SHP77 (cell line): ENCODE measurements at regions not wholly inside any gene's neighbourhood (a gene's known extent, or its start where the extent isn't known, plus 50 kb on each side); places are given as distances from the start of the nearest gene placed in this dataset.
A peak's percentile ranks its signal among the peaks of the same experiment; 100 is the strongest.
"Not testable (repeated sequence)": the region's sequence is repeated elsewhere in the genome, so short reads cannot be mapped to it uniquely, and the experiment has no call there.

Source experiments
- DNase-seq, 2 experiments: peaks; one replicate each; lab custom pipeline; 2025; lab: John Stamatoyannopoulos, UW

DNA sequence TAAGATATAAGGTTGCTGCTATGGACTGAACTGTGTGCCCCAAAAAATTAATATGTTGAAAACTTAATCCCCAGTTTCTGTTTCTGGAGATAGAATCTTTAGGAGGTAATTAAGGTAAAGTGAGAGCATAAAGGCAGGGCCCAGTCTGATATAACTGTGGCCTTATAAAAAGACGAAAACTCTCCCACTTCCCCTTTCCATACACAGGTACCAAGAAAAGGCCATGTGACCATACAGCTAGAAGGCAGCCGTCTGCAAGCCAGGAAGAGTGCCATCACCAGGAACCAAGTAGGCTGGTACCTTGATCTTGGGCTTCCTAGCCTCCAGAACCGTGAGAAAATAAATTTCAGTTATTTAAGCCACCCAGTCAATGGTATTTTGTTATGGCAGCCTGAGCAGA, 550.3 kb downstream of the SMARCA1 start:
- DNase-seq, result no peak

DNA sequence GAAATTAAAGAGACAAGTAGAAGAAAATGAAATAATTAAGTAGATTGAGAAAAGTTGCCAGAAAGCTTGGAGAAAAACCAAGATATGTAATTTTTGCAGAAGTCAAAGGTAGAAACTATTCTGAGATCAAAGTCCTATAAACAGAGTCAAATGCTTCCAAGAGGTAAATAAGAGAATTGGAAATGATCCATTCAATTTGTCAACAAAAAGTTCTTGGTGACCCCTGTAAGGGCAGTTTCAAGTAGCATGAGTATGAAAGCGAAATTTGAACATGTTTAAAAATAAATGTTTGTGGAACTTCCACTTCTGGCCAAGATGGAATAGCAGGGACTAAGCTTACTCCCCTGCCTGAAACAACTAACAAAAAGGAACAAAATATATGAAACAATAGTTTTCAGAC, 562.0 kb downstream of the SMARCA1 start:
- DNase-seq, result no peak

DNA sequence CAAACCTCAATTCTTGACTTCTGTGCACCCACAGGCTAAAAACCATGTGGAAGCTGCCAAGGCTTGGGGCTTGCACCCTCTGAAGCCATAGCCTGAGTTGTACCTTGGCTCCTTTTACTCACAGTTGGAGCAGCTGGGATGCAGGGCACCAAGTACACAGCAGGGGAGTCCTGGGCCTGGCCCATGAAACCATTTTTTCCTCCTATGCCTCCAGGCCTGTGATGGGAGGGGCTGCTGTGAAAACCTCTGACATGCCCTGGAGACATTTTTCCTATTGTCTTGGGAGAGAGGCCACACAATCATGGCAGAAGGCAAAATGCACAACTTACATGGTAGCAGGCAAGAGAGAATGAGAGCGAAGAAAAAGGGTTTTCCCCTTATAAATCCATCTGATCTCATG, 568.6 kb downstream of the SMARCA1 start:
- DNase-seq, result not testable (repeated sequence)

DNA sequence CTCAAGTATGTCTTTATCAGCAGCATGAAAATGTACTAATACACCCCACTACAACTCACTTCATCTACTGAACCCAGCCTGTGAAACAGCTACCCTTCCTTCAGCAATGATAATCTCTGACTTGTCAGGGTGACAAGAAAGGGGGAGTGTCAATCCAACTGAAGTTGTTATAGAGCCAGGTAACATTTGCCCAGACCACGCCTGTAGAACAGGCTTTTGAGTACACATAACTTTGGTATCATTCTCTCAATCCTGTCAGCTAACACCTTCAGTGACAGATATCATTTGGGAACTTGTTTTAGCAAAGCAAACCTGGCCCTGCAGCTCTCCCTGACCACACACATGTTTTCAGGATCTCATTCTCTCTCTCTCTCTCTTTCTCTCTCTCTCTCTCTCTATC, 592.2 kb downstream of the SMARCA1 start:
- no peak for DNase-seq

DNA sequence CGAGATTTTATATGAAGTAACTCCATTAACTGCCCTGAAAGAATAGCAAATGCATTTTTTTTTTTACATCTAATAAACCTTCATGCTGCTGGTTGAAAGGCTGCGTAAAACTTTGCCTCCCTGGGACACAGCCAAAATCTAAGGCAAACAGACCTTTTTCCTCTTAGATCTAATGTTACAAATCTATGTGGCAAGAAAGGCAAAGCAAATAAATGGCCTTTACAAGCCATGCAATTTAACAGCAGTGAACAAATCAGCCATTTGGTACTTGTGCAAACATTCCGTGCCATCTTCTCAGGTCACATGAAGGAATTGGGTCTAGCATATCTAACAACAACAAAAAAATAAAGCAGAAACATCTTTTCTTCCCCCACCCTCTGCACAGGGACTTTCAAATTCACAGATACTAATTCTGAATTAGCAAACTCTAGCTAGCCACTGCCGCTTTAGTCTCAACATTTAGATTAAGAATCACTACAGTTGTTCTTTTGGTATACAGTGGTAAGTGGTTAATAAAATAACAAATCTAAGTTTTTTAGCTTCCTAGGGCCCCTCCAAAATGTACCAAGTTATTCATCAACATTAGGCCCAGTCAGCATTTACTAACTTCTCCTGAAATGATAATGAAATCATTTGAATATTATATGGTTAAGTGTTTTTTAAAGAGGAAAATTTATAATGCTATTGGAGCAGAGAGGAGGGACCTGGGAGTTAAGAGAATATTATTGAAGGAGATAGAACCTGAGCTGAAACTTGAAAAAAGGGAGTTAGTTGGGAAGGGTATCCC, 593.8 kb downstream of the SMARCA1 start:
- peak; percentile 31 to 50 for DNase-seq

DNA sequence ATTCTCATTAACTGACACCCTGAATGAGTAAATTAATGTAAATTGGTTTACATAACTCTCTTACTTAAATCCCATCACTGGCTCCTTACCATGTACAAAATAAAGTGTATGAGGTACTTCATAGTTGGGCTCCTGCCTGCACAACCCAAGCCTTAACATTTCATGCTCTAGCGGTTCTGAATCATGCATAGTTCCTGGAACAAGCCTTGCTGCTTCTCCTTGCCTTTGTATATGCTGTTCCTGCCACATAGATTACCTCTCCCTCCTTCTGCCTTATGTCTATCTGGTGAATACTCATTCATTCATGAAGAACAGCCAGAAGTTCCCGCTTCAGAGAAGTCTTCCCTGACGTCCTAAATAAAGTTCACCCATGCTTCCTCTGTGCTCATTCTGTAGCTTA, 594.7 kb downstream of the SMARCA1 start:
- no peak for DNase-seq

DNA sequence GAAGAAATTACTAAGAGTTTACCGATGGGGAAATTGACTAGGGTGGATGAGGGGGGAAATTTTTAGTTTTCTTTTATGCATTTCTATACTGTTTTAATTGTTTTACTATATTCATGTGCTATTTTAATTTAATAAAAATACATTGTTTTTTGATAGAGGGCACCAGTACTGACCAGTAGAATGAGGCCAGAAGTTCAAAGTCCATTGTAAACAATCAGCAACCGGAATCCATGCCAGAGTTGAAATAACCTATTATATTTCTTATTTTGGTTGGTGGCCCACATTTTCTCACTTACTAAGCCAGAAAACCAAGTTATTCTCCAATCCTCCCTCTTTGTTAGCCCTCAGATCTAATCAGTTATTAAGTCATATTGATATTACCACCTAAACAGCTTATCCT, 595.9 kb downstream of the SMARCA1 start:
- DNase-seq, result no peak

DNA sequence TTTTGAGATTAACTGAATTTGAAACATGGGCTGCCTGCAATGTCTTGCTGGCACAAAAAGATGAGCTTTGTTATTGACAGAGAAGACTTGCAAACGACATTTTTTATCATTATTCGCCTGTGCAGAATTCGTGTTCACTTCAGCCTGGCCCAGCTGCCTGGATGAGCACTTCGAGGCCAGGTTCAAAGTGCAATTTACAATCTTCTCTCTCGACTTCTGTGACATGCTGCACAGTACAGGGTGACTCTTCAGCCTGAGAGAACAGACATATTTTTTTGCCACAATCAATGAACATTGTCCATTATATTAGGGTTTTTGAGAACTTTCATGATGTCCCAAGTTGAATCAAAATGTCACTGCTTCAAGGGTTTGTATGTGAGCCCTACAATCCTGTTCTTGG, 616.5 kb downstream of the SMARCA1 start:
- DNase-seq, result no peak

DNA sequence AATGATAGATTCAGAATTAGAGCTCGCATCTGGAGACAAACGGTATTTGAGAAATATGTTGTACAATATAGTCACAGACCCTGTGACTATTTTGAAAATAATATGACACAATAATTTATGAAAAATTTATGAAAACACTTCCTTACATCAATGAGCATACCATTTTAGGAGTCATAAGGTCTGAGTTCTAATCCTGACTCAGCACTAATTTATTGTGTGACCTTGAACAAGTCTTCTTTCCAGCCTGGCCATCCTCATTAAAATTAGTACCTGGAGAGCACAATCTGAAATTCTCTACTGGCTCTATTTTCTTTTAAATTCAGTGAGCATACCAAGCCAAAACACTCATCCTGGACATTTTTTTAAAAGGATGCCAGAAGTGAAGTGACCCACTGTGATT, 622.3 kb downstream of the SMARCA1 start:
- DNase-seq, result no peak

DNA sequence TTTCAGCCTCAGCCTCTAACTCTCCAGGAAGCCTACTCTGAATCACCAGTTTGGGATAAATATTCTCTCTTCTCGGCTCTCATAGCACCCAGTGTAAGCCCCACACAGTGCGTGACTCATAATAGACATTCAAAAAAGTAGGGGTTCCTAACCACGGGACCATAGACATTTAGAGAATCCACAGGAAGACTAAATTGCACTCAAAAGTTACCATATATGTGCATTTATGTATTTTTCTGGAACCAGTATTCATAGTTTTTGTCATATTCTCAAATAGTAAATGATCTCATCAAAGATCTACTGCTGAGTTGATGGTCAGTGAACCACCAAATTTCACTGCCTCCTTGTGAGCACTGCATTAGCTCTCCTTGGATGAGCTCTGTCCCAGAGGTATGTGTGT, 625.7 kb downstream of the SMARCA1 start:
- DNase-seq, result no peak

DNA sequence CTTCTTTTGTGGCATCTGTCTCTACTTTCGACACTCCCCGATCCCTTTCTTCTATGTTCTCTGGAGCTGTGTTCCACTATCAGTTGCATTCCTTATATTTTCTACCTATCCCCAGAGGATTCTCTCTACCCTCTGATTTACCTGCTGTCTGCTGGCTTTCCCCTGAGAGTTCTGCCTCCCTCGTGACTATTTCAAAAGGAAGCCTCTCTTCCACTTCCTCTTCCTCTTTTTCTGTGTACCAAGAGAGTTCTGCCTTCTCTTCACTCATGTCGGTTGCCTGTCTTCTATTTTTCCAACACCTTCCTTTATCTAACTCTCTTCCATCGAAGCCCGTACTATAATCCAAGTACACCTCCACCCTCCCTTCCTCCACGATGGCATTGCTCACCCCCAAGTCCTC, 631.7 kb downstream of the SMARCA1 start:
- no peak for DNase-seq

DNA sequence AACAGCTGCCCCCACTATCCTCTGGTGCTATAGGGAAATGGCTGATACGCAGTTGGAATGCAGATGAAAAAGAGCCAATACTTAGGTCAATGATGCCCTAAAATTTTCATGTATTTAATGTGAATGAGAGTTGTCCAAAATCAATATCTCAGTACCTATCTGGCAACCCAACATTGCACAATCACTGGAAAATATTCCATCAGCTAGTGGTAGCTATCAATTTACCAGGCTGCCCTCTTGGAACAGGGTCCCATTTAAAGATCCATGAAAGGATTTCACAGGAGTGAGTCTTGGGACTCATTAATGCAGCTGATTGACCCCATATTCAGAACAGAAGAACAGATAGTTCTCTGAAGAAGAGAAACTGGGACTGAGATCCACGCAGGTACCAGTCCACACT, 638.9 kb downstream of the SMARCA1 start:
- DNase-seq, result no peak

DNA sequence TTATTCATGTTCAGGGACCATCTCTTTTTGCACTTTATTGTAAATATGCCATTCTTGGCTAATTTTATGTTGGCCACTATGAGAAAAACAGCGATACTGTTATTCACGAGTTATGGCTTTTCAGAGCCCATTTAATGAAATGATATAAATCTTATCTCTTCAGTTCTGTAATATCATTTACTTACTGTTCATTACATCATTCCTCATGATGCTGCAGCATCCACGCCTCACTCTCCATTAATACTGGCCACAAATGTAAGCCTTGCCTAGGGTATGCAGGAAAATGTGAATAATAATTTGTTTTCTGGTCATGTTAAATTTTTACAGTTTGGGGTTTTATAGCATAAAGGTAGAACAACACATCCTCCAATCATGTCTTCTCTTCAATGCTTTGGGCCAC, 639.6 kb downstream of the SMARCA1 start:
- DNase-seq, result no peak

DNA sequence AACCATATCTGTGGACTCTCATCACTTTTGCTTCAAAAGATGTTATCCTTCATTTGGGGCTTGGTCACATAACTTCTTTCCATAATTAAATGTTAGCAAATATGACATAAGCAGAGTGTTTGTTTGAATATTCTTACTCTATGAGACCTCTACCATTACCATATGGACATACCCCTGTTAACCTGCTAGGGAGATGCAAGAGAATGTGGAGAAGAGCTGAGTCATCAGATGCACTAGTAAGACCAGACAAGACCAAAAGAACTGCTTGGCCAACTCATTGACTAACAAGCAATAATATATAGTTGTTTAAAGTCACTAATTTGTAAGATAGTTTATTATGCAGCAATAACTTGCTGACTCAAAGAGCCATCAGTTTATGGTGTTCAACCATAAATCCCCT, 652.9 kb downstream of the SMARCA1 start:
- DNase-seq, result no peak

DNA sequence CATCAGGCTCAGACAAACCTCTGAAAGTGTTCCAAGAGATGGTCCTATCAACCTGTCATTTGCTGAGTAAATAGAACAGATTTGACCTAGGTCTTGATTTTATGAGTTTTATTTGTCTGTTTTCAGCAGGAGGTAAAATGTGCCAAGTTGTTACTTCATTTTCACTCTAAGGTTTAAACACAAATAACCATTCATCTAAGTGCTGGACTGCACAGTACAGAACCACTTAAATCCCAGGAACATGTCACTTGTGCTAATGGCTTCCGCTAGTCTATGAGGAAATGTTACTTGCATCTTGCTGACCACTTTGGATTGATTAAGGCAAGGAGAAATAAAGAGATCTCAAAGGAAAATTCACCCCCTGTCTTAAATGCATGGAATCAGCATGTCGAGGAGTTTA, 660.7 kb downstream of the SMARCA1 start:
- DNase-seq, result no peak

DNA sequence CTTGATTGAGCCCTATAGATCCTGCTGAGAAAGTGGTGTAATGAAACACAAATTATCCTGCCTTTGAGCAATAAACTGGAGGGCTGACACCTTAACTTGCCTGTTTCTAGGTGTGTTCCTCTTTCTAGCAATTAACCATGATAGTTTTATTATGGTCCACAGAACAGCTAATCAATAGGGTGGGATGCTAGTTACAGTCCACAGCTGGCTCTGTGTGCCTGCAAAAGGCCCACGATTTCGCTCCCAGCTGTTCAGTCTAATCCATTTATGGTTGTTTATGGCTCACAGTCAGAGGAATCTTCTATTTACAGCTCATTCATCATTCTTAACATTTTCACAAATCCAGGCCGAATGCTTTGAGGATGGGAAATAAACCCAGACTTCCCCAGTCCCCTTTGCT, 674.9 kb downstream of the SMARCA1 start:
- DNase-seq, result no peak

DNA sequence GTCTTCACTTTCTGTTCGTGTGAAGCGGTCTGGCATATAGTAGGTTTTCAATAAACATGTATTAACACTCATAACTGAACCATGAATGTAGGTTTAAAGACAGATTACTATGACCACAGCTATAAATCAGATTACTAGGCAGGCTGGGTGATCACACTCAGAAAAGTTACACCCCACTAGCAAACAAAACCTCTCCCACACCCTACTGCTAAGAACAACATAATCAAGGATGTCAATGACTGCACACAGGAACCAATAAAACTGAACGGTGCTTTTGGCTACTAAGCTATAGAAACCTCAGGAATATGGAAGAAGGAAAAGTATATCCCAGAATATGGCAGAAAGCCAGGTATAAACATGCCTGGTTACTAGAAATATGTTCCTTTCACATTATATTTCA, 676.9 kb downstream of the SMARCA1 start:
- no peak for DNase-seq

DNA sequence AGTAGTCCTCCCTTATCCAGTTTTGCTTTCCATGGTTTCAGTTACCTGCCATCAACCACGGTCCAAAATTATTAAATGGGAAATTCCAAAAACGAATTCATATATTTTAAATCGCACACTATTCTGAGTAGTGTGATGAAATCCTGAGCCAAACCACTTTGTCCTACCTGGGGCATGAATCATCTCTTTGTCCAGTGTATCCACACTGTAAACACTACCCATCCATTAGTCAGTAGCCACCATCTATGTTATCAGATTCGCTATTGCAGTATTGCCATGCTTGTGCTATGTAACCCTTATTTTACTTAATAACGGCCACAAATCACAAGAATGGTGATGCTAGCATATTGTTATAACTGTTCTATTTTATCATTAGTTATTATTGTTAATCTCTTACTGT, 704.6 kb downstream of the SMARCA1 start:
- no peak for DNase-seq

DNA sequence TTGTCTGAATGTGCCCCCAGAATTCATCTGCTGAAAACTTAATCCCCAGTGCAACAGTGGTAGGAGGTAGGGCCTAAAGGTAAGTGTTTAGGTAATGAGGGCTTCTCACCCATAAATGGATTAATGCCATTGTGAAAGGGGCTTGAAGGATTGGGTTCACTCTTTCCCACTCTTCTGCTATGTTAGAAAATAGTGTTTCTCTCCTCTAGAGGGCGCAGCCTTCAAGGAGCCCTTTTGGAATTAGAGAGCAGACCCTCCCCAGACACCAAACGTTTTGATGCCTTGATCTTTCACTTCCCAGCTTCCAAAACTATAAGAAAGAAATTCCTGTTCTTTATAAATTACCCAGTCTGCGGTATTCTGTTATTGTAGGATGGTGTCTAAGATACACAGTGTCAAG, 706.4 kb downstream of the SMARCA1 start:
- no peak for DNase-seq

DNA sequence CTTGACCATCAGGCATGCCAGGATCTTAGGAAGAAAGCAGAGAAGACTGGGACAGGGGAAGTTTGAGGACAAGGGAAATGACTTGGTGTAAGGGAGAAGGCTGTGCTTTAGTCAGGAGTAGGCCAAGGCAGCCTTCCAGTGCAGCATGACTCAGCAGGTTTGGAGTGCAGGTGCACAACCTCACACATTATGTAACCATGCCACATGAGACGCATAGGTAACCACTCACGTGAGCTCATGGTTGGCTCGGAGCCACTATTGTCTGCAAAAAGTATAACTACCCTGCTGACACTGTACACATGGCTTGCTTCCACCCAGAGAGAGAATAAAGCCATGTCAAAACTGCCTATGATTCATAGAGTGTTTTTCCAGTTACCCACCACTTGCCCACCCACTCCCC, 715.9 kb downstream of the SMARCA1 start:
- DNase-seq, result no peak

DNA sequence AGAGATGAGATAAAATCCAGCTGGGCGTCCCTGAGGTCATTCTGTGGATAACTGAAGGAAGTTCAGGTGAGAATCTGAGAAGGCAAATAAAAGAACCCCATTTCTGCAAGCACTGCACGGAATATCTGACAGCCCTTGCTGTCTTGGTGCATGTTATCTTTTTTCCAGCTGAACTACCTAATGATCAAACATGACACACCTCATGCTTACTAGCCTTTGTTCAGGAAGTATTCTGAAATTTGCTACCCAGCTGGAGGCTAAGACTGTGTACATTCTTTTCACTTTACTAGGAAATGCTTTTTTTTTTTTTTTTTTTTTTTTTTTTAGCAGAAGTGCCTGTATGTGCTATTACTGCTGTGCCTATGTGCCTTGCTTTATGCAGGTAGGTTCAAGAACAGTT, 718.1 kb downstream of the SMARCA1 start:
- DNase-seq, result no peak

DNA sequence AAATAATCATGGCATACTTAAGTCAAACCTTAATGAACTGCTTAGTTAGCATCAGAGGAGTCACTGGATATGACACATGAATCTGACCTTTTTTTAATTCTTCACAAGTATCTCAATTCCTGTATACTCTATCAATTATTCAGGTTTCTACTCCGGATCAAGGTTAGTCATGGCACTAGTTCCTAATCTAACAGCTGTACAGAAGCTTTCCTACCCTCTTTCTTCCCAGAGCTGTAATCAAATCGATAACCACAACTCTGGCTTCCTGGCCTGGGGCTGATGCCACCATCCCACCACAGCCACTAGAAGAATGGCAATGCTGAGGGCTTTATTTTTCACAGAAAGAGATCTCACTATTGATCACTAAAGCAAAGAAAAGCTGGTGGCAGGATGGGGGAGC, 718.5 kb downstream of the SMARCA1 start:
- no peak for DNase-seq

DNA sequence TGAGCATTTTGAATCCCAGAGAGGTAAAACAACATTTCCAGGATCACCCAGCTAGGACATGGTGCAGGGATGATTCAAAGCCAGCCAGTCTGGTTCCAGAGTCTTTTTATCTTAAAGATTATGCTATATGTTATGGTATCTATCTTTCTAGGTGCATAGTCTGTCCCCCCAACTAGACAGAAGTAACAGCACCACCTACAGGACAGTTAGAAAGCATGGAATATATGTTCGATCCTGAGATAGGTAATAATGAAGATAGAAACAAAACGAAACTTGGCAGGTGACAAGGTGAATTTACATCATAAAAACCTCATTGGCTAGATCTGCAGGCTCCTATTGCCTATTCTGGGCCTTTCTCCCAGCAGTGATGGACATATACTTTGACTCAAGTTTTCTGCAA, 723.2 kb downstream of the SMARCA1 start:
- no peak for DNase-seq

DNA sequence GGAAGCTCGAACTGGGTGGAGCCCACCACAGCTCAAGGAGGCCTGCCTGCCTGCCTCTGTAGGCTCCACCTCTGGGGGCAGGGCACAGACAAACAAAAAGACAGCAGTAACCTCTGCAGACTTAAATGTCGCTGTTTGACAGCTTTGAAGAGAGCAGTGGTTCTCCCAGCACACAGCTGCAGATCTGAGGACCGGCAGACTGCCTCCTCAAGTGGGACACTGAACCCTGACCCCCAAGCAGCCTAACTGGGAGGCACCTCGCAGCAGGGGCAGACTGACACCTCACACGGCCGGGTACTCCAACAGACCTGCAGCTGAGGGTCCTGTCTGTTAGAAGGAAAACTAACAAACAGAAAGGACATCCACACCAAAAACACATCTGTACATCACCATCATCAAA, 730.9 kb upstream of the ACTRT1 start:
- DNase-seq, result not testable (repeated sequence)

DNA sequence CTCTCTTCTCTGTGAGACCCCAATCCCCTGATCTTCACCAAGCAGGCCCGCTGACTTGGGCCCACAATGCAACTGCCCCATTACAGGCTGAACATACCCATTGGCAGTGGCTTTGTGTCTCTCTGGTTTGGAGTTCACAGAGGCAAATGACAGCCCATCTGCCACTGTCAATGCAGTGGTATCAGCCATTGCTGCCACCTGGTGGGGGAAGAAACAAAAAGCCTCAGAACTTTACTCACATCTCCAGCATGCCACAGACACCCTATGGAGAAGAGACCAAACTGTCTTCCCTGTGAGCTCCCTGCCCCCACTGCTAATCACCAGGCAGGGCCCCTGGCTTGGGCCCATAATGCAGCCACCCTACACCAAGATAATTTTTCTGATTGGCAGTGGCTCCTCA, 729.3 kb upstream of the ACTRT1 start:
- peak; percentile 2 to 6 for DNase-seq
